Sigmoid colon (tissue), 4 donors: ENCODE measurements at regions not wholly inside any gene's neighbourhood (a gene's known extent, or its start where the extent isn't known, plus 50 kb on each side); places are given as distances from the start of the nearest gene placed in this dataset.

Experiments
- POLR2A ChIP-seq, 2 donors: fragments of 450-650 bp; IDR thresholded peaks; one replicate each; pipeline ENCODE4 v1.6.1; 2016; ENCODE audit warnings: antibody characterized with exemption in 2 of 2, mild to moderate bottlenecking in 2 of 2, moderate library complexity in 2 of 2
- POLR2AphosphoS5 ChIP-seq, 4 donors: sonication (generic); formaldehyde crosslinking; IDR thresholded peaks; one replicate each; pipeline ENCODE4 v1.6.1; 2017; ENCODE audit warnings: antibody characterized with exemption in 4 of 4
- TF ChIP-seq, protein P1 (sequence below), 4 experiments: fragments of 450-650 bp in 3 of 4; fragments of 200-600 bp in 1 of 4; IDR thresholded peaks; one replicate each; pipeline ENCODE4 v1.5.1; 2016 to 2019; ENCODE audit warnings: antibody characterized with exemption in 4 of 4, mild to moderate bottlenecking in 3 of 4, moderate library complexity in 2 of 4

DNA sequence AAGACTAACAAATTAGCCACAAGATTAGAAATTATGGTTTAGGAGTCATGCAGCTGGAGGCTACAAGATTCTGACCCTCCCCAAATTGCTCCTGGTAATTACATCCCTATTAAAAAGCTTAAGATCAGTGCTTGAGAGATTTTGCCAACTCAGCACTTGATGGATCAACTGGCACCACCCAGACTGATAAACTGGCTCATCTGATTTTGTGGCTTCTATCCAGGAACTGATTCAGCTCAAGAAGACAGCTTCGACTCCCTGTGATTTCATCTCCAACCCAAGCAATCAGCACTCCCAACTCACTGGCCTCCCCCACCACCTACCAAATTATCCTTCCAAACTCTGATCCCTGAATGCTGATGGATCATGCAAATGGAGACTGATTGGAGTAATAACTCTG lies 94.8 kb downstream of the TNFRSF13B start:
- TF ChIP-seq POLR2A (IDR thresholded peaks at IDR 0.05) (no peak), POLR2AphosphoS5 (IDR thresholded peaks at IDR 0.05) (no peak)
- TF ChIP-seq, protein P1, sequence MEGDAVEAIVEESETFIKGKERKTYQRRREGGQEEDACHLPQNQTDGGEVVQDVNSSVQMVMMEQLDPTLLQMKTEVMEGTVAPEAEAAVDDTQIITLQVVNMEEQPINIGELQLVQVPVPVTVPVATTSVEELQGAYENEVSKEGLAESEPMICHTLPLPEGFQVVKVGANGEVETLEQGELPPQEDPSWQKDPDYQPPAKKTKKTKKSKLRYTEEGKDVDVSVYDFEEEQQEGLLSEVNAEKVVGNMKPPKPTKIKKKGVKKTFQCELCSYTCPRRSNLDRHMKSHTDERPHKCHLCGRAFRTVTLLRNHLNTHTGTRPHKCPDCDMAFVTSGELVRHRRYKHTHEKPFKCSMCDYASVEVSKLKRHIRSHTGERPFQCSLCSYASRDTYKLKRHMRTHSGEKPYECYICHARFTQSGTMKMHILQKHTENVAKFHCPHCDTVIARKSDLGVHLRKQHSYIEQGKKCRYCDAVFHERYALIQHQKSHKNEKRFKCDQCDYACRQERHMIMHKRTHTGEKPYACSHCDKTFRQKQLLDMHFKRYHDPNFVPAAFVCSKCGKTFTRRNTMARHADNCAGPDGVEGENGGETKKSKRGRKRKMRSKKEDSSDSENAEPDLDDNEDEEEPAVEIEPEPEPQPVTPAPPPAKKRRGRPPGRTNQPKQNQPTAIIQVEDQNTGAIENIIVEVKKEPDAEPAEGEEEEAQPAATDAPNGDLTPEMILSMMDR (IDR thresholded peaks at IDR 0.05) = no peak
